ENCODE measurements at regions not wholly inside any gene's neighbourhood (a gene's known extent, or its start where the extent isn't known, plus 50 kb on each side); places are given as distances from the start of the nearest gene placed in this dataset.

- TF ChIP-seq CTCF (IDR thresholded peaks at IDR 0.05) (peak in 1 of 6 experiments; percentile 7), POLR2AphosphoS5 (IDR thresholded peaks at IDR 0.05) (no peak), POLR2A (IDR thresholded peaks at IDR 0.05) (no peak)
Measured at GRCh38 chr21:21688889-21689288, 690.7 kb downstream of the NCAM2 start.

Data from upper lobe of left lung (tissue), 4 donors.